ENCODE measurements at regions not wholly inside any gene's neighbourhood (a gene's known extent, or its start where the extent isn't known, plus 50 kb on each side); places are given as distances from the start of the nearest gene placed in this dataset.

DNA sequence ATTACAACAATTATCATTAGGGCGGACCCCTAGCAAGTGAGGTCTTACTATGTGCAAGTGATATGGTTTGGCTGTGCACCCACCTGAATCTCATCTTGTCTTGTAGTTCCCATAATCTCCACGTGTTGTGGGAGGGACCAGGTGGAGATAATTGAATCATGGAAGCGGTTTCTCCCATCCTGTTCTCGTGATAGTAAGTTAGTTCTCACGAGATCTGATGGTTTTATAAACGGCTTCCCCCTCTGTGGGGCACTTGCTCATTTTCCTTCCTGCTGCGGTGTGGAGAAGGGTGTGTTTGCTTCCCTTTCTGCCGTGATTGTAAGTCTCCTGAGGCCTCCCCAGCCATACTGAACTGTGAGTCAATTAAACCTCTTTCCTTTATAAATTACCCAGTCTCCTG lies 96.1 kb upstream of the CDK6 start:
- no peak for DNase-seq (ENCODE audit: low read depth)
- TF ChIP-seq, protein P1, sequence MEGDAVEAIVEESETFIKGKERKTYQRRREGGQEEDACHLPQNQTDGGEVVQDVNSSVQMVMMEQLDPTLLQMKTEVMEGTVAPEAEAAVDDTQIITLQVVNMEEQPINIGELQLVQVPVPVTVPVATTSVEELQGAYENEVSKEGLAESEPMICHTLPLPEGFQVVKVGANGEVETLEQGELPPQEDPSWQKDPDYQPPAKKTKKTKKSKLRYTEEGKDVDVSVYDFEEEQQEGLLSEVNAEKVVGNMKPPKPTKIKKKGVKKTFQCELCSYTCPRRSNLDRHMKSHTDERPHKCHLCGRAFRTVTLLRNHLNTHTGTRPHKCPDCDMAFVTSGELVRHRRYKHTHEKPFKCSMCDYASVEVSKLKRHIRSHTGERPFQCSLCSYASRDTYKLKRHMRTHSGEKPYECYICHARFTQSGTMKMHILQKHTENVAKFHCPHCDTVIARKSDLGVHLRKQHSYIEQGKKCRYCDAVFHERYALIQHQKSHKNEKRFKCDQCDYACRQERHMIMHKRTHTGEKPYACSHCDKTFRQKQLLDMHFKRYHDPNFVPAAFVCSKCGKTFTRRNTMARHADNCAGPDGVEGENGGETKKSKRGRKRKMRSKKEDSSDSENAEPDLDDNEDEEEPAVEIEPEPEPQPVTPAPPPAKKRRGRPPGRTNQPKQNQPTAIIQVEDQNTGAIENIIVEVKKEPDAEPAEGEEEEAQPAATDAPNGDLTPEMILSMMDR (IDR thresholded peaks at IDR 0.05; ENCODE audit: control insufficient read depth, insufficient read depth, low read depth, low read length, missing control alignments) = no peak
- H3K4me3 ChIP-seq (ENCODE audit: control insufficient read depth, low read depth, low read length) = no peak overlapping the region

GRCh38 chr7:92930404-92930803 lies 94.0 kb upstream of the CDK6 start:
- TF ChIP-seq, protein P1 (IDR thresholded peaks at IDR 0.05; ENCODE audit: control insufficient read depth, insufficient read depth, low read depth, low read length, missing control alignments) = no peak
- DNase-seq (ENCODE audit: low read depth) = no peak
- no peak overlapping the region for H3K4me3 ChIP-seq (ENCODE audit: control insufficient read depth, low read depth, low read length)

DNA sequence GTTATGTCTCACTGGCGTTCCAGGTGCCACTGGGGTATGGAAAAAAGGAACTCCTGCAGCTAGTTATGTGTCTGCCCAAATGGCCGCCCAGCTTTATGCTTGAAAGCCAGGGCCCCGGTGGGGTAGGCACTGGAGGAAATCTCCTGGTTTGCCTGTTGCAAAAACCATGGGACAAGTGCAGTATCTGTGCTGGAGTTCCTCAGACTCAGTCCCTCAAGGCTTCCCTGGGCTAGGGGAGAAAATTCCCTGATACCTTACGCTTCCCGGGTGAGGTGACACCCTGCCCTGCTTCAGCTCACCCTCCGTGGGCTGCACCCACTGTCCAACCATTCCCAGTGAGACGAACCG lies 90.3 kb upstream of the CDK6 start:
- TF ChIP-seq, protein P1 (IDR thresholded peaks at IDR 0.05; ENCODE audit: control insufficient read depth, insufficient read depth, low read depth, low read length, missing control alignments) = no peak
- H3K4me3 ChIP-seq (ENCODE audit: control insufficient read depth, low read depth, low read length) = no peak overlapping the region
- no peak for DNase-seq (ENCODE audit: low read depth)

DNA sequence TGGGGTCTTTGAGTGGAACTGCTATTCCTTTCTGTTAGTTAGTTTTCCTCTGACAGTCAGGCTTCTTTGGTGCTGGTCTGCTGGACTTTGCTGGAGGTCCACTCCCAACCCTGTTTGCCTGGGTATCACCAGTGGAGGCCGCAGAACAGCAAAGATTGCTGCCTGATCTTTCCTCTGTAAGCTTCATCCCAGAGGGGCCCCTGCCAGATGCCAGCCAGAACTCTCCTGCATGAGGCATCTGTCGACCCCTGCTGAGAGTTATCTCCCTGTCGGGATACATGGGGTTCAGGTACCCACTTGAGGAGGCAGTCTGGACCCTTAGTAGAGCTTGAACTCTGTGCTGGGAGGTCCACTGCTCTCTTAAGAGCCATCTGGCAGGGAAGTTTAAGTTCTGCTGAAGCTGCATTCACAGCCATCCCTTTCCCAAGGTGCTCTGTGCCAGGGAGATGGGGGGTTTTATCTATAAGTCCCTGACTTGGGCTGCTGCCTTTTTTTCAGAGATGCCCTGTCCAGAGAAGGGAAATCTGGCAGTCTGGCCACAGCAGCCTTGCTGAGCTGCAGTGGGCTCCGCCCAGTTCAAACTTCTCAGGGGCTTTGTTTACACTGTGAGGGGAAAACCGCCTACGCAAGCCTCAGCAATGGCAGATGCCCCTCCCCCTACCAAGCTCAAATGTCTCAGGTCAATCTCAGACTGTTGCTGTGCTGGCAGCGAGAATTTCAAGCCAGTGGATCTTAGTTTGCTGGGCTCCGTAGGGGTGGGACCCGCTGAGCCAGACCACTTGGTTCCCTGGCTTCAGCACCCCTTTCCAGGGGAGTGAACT lies 89.7 kb upstream of the CDK6 start:
- H3K4me3 ChIP-seq (ENCODE audit: control insufficient read depth, low read depth, low read length) = no peak overlapping the region
- DNase-seq (ENCODE audit: low read depth) = no peak
- TF ChIP-seq, protein P1 (IDR thresholded peaks at IDR 0.05; ENCODE audit: control insufficient read depth, insufficient read depth, low read depth, low read length, missing control alignments) = no peak

GRCh38 chr7:92924800-92925199 lies 88.4 kb upstream of the CDK6 start:
- no peak for DNase-seq (ENCODE audit: low read depth)
- H3K4me3 ChIP-seq (ENCODE audit: control insufficient read depth, low read depth, low read length) = no peak overlapping the region
- TF ChIP-seq, protein P1 (IDR thresholded peaks at IDR 0.05; ENCODE audit: control insufficient read depth, insufficient read depth, low read depth, low read length, missing control alignments) = no peak

- TF ChIP-seq, protein P1 (IDR thresholded peaks at IDR 0.05; ENCODE audit: control insufficient read depth, insufficient read depth, low read depth, low read length, missing control alignments) = no peak
- DNase-seq (ENCODE audit: low read depth) = no peak
- no peak overlapping the region for H3K4me3 ChIP-seq (ENCODE audit: control insufficient read depth, low read depth, low read length)
These were observed 80.9 kb upstream of the CDK6 start for GRCh38 chr7:92917230-92917629.
